GM12878 (cell line): ENCODE measurements at regions not wholly inside any gene's neighbourhood (a gene's known extent, or its start where the extent isn't known, plus 50 kb on each side); places are given as distances from the start of the nearest gene placed in this dataset.

Experiments
- ATF3 ChIP-seq: IDR thresholded peaks from 2 replicates; pipeline ENCODE4 v1.6.1; 2011; ENCODE audit warnings: low read depth, mild to moderate bottlenecking, low read length, moderate library complexity, borderline replicate concordance; ENCODE audit errors: extremely low read depth
- BCL3 ChIP-seq: IDR thresholded peaks from 2 replicates; pipeline ENCODE4 v1.6.1; 2011; ENCODE audit warnings: borderline replicate concordance, low read depth, mild to moderate bottlenecking, moderate library complexity, low read length; ENCODE audit not compliant: insufficient read depth, poor library complexity, severe bottlenecking
- CHD2 ChIP-seq: IDR thresholded peaks from 2 replicates; pipeline ENCODE4 v1.6.1; 2011; ENCODE audit warnings: low read depth, low read length, improper control_type of control experiment, borderline replicate concordance
- CREB1 ChIP-seq: IDR thresholded peaks from 2 replicates; pipeline ENCODE4 v1.6.1; 2012; ENCODE audit warnings: low read depth, mild to moderate bottlenecking, inconsistent platforms
- CTCF ChIP-seq, 3 experiments: IDR thresholded peaks in 2 of 3; conservative IDR thresholded peaks in 1 of 3; 2 replicates each; pipeline ENCODE4 v1.5.1; 2011; ENCODE audit warnings: low read depth in 3 of 3, low read length in 3 of 3, mild to moderate bottlenecking in 3 of 3, control low read depth in 2 of 3, moderate library complexity in 2 of 3, inconsistent platforms in 1 of 3, mixed read lengths in 1 of 3; ENCODE audit not compliant: control insufficient read depth in 2 of 3, insufficient read depth in 1 of 3; ENCODE audit errors: extremely low read depth in 1 of 3
- EGR1 ChIP-seq, 2 experiments: IDR thresholded peaks; 1 replicate in 1 of 2; 2 replicates in 1 of 2; pipeline ENCODE4 v1.6.1; 2011 to 2012; ENCODE audit warnings: low read depth in 2 of 2, low read length in 2 of 2, borderline replicate concordance in 1 of 2, mild to moderate bottlenecking in 1 of 2, moderate library complexity in 1 of 2
- EP300 ChIP-seq, 2 experiments: fragments of 150-350 bp in 1 of 2; IDR thresholded peaks; 2 replicates each; pipeline ENCODE4 v1.6.1; 2011 to 2012; ENCODE audit warnings: low read depth in 2 of 2, low read length in 2 of 2, borderline replicate concordance in 1 of 2, improper control_type of control experiment in 1 of 2, inconsistent platforms in 1 of 2; ENCODE audit not compliant: control insufficient read depth in 1 of 2
- ETV6 ChIP-seq, 2 experiments: fragments of 450-650 bp in 1 of 2; IDR thresholded peaks in 1 of 2; conservative IDR thresholded peaks in 1 of 2; 2 replicates each; pipeline ENCODE4 v1.6.1; 2014; ENCODE audit warnings: antibody characterized with exemption in 1 of 2, borderline replicate concordance in 1 of 2, low read depth in 1 of 2, mild to moderate bottlenecking in 1 of 2, moderate library complexity in 1 of 2
- GABPA ChIP-seq: IDR thresholded peaks from 2 replicates; pipeline ENCODE4 v1.6.1; 2014; ENCODE audit warnings: antibody characterized with exemption, low read depth, mild to moderate bottlenecking, inconsistent platforms
- JUND ChIP-seq: IDR thresholded peaks from 2 replicates; pipeline ENCODE4 v1.6.1; 2012; ENCODE audit warnings: low read depth, mild to moderate bottlenecking, low read length, improper control_type of control experiment, moderate library complexity
- MAX ChIP-seq: IDR thresholded peaks from 2 replicates; pipeline ENCODE4 v1.6.1; 2012; ENCODE audit warnings: low read depth, low read length, improper control_type of control experiment
- SREBF2 ChIP-seq: IDR thresholded peaks from 2 replicates; pipeline ENCODE4 v1.6.1; 2012; ENCODE audit warnings: mild to moderate bottlenecking, low read length
- SUZ12 ChIP-seq: fragments of 200-600 bp; sonication (generic); IDR thresholded peaks from one replicate; pipeline ENCODE4 v1.6.1; 2018; ENCODE audit warnings: antibody characterized with exemption, mild to moderate bottlenecking; ENCODE audit not compliant: unreplicated experiment
- ZBTB11 ChIP-seq: fragments of 450-650 bp; formaldehyde crosslinking; IDR thresholded peaks from 2 replicates; pipeline ENCODE4 v1.5.0; 2022; ENCODE audit warnings: mild to moderate bottlenecking, missing genetic modification characterization

- TF ChIP-seq CTCF (IDR thresholded peaks at IDR 0.05 in 2 of 3, conservative IDR thresholded peaks at IDR 0.05 in 1 of 3; ENCODE audit: control insufficient read depth in 2 of 3, extremely low read depth in 1 of 3, insufficient read depth in 1 of 3, low read depth in 3 of 3, low read length in 3 of 3) (no peak), JUND (no peak), MAX (no peak), CREB1 (no peak), BCL3 (no peak), EP300 (IDR thresholded peaks at IDR 0.05; ENCODE audit: borderline replicate concordance in 1 of 2, control insufficient read depth in 1 of 2, low read depth in 2 of 2, low read length in 2 of 2) (no peak), ATF3 (no peak), SUZ12 (no peak), EGR1 (IDR thresholded peaks at IDR 0.05; ENCODE audit: borderline replicate concordance in 1 of 2, low read depth in 2 of 2, low read length in 2 of 2) (no peak), ETV6 (conservative IDR thresholded peaks at IDR 0.05 in 1 of 2, IDR thresholded peaks at IDR 0.05 in 1 of 2; ENCODE audit: borderline replicate concordance in 1 of 2, low read depth in 1 of 2) (no peak), CHD2 (no peak), GABPA (no peak), SREBF2 (no peak), ZBTB11 (no peak)
Measured at GRCh38 chr6:84556541-84557335, 207.7 kb downstream of the TBX18 start.
